Stimulated activated CD8-positive, alpha-beta memory T cell treated with anti-CD3 and anti-CD28 coated beads, Interleukin-7, amount 100 ng/mL, for 4 hours (primary cell): ENCODE measurements at regions not wholly inside any gene's neighbourhood (a gene's known extent, or its start where the extent isn't known, plus 50 kb on each side); places are given as distances from the start of the nearest gene placed in this dataset.
"Not testable (repeated sequence)": the region's sequence is repeated elsewhere in the genome, so short reads cannot be mapped to it uniquely, and the experiment has no call there.

Source experiments
- DNase-seq, 2 donors: peaks; one replicate each; pipeline ENCODE4 v3.0.0-alpha.2; 2020; ENCODE audit warnings: low read depth in 2 of 2

GRCh38 chr6:167709776-167710336 is 116.9 kb upstream of the AFDN start:
- not testable (repeated sequence) for DNase-seq

- DNase-seq = no peak
Measured at GRCh38 chr6:167710363-167710920, 116.3 kb upstream of the AFDN start.

GRCh38 chr6:167711211-167711610 is 115.5 kb upstream of the AFDN start:
- no peak for DNase-seq

DNA sequence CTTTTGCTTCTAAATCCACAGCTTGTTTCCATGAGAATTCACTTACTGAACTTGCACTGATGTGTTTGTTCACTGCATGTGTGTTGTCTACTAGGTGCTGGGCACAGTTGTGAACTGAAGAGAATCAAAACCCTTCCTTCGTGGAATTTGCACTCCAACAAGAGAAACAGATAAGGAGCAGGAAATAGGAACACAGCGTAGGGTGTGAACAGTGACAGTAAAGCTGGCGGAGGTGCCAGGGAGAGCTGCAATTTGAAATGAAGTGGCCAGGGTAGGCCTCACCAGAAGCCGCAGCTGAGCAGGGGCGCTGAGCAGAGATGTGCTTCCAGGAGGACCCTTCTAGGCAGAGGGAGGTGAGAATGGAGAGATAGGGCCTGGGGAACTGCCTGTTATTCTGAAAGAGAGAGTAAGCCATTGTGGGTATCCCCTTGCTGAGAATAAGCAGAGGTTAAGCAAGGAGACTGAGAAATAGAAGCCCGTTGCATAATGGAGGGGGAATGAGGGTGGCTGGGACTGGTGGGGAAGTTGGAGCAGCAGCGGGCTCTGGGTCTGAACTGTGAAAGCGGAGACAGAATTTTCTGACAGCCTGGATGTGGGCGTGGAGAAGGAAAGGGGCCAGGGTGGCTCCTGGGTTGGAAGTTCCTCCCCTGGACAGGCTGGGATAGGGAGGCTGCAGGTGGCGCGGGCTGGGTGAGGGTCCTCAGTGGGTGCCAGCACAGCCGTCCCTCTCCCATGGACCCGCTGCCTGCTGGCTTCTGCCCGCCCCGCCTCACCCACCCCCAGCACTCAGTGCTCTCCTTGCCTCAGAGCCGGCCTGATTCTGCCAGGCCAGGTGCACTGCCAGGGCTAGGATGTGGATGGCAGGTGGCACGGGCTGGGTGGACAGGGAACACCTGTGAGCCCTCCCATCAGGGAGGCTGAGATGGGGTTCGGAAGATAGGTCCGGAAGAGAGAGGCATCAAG is 114.7 kb upstream of the AFDN start:
- no peak for DNase-seq

GRCh38 chr6:167712731-167713475 is 113.8 kb upstream of the AFDN start:
- no peak for DNase-seq

- DNase-seq = no peak
Measured at GRCh38 chr6:167714152-167714551, 112.6 kb upstream of the AFDN start.

- no peak for DNase-seq
Measured at GRCh38 chr6:167717455-167717854, 109.3 kb upstream of the AFDN start.

GRCh38 chr6:167717867-167718266 is 108.8 kb upstream of the AFDN start:
- no peak for DNase-seq

GRCh38 chr6:167719920-167720319 is 106.8 kb upstream of the AFDN start:
- no peak for DNase-seq

GRCh38 chr6:167720456-167721285 is 106.0 kb upstream of the AFDN start:
- DNase-seq = no peak

DNA sequence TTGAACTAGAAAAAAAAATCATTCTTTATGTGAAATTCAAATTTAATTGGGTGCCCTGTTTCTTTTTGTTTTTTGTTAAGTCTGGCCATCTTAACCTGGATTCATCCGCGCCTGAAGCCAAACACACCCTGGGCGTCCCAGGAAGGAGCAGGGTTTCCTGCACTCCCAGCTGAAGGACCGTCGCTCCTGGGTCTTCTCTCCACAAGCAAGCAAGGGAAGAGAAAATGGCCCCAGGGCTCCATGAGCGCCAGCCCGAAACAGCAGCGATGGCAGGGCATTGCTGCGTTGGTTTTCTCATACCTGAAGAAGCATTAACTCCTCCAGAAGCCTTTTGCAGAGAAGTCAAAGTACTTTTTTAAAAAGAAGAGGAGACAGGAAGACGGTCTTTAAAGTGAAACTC is 105.4 kb upstream of the AFDN start:
- DNase-seq = no peak

GRCh38 chr6:167722634-167723309 is 103.9 kb upstream of the AFDN start:
- DNase-seq = no peak

- no peak for DNase-seq
Measured at GRCh38 chr6:167726043-167726621, 100.6 kb upstream of the AFDN start.

- no peak for DNase-seq
Measured at GRCh38 chr6:167730441-167730840, 96.3 kb upstream of the AFDN start.

DNA sequence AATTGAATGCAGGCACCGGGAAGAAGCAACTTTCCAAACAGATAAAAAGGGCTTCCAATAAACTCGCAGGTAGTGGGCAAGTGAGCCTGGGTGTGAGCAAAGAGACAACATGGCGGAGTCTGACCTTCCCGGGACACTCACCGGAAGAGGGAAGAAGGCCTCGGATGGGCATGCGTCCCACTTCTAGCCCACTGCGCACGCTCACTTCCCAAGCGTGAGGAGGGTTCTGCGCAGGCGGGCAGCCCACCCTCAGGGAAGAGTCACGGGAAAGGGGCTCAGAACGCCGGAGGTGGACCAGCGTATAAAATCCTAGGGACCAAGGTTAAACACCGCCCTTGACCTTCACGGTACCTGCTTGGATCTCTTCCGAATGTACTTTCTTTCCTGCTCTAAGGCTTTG is 95.5 kb upstream of the AFDN start:
- no peak for DNase-seq

DNA sequence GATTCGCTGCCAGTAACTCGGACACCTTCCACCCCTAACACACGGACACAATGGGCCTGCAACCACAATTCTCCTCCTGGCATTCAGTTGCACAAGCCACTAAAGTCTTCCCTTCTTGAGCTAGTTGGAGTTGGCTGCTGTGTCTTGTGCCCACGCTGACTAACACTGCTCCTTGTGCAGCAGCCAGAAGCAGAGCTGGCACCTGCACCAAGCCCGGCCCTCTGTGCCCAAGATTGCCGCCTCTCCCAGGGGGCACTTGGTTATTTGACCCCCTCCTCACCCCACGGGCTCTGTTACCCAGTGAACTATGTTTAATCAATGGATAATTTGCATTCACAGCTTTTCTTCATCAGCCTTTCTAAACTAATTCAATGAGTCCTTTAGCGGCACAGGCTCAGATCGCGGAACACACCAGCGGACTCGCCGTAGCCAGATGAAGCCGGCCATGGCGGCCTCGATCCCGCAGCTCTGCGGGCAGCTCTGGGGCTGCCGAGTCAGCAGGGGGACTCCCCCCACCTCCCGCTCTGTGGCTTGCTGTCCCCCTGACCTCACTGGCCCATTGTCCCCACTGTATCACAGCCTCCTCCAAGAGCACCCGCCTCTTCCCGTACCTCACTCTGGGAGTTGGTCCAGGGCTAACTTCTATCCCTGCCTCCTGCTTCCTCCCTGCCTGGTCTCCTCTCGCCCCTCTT is 94.8 kb upstream of the AFDN start:
- DNase-seq = no peak

GRCh38 chr6:167733740-167734661 is 92.7 kb upstream of the AFDN start:
- no peak for DNase-seq

DNA sequence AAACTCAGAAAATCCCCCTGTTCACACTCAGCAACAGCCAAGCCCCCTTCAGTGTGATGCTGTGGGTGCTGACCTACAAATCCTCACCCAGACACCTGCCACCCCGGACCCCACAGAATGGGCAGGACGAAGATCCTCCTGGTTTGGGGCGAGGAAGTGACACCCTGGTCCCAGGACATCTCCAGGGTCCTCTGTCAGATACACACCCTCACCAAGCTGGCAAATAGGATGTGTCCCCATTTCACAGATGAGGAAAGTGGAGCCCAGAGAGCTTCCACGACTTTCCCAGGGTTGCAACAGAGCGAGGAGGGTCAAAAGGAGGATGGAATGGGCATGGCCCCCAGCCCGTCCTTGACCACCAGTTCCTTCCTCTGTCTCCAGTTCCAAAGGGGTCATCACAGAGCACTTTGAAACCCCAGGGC is 92.0 kb upstream of the AFDN start:
- no peak for DNase-seq
